ENCODE measurements at regions not wholly inside any gene's neighbourhood (a gene's known extent, or its start where the extent isn't known, plus 50 kb on each side); places are given as distances from the start of the nearest gene placed in this dataset.

DNA sequence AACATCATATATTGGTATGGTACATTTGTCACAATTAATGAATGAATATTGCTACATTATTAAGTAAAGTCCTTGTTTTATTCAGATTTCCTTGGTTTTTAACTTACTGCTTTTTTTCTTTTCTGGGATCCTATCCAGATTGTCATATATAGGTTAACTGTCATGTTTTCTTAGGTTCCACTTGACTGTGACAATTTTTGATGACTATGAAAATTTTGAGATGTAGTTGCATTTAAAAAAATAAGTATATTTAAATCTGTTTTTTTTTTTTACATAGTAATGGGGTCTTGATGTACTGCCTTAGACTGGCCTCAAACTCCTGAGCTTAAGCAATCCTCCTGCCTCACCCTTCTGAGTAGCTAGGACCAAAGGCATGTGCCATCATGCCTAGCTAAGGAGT is 76.8 kb downstream of the ATP6V1G3 start:
- DNase-seq (ENCODE audit: low spot score) = no peak
- TF ChIP-seq, protein P1, sequence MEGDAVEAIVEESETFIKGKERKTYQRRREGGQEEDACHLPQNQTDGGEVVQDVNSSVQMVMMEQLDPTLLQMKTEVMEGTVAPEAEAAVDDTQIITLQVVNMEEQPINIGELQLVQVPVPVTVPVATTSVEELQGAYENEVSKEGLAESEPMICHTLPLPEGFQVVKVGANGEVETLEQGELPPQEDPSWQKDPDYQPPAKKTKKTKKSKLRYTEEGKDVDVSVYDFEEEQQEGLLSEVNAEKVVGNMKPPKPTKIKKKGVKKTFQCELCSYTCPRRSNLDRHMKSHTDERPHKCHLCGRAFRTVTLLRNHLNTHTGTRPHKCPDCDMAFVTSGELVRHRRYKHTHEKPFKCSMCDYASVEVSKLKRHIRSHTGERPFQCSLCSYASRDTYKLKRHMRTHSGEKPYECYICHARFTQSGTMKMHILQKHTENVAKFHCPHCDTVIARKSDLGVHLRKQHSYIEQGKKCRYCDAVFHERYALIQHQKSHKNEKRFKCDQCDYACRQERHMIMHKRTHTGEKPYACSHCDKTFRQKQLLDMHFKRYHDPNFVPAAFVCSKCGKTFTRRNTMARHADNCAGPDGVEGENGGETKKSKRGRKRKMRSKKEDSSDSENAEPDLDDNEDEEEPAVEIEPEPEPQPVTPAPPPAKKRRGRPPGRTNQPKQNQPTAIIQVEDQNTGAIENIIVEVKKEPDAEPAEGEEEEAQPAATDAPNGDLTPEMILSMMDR (IDR thresholded peaks at IDR 0.05) = no peak
- no peaks in the 10 kb centered on the region for H3K36me3 ChIP-seq
- H3K4me3 ChIP-seq = no peak overlapping the region
- H3K4me1 ChIP-seq (ENCODE audit: control insufficient read depth in 1 of 2, low read depth in 2 of 2) = no peaks in the 10 kb centered on the region
- no peak for ATAC-seq (ENCODE audit: insufficient number of reproducible peaks, low FRiP score, low read depth)
- H3K9me3 ChIP-seq = no peaks in the 10 kb centered on the region
- no peak overlapping the region for H3K27ac ChIP-seq
- H3K27me3 ChIP-seq (replicated peaks; ENCODE audit: insufficient read depth) = no peaks in the 10 kb centered on the region

DNA sequence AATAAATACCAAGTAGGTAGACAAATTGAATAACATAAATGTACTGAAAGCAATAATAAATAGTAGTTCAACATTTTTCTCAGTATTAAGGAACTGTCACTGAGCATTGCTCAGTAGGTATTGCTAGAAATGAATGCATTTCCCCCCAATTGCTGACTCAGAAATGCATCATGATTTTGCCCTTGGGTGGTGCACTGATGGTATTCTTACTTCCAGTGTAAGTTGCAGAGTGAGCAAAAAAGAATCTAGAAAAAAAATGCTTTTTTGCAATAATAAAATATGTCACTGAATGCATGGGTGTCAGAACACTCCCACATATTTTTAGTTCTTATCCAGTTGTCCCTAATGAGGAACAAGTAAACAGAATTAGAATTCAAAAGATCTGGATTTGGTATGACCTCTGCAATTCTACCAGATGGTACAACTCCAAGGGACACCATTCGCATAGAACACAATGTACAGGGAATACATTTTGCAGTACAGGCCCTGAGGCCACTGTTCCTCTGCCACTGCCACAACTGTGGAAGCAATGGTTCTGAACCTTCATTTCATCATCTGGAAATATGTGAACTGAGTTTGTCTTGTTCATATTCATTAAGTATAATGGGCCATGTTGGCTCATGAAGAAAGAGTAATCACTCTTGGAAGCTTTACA is 78.0 kb downstream of the ATP6V1G3 start:
- TF ChIP-seq, protein P1 (IDR thresholded peaks at IDR 0.05) = no peak
- Histone ChIP-seq H3K36me3 (no peaks in the 10 kb centered on the region), H3K27ac (no peak overlapping the region), H3K9me3 (no peaks in the 10 kb centered on the region), H3K4me3 (no peak overlapping the region), H3K4me1 (ENCODE audit: control insufficient read depth in 1 of 2, low read depth in 2 of 2) (no peaks in the 10 kb centered on the region), H3K27me3 (replicated peaks; ENCODE audit: insufficient read depth) (no peaks in the 10 kb centered on the region)
- ATAC-seq (ENCODE audit: insufficient number of reproducible peaks, low FRiP score, low read depth) (no peak), DNase-seq (ENCODE audit: low spot score) (no peak)

DNA sequence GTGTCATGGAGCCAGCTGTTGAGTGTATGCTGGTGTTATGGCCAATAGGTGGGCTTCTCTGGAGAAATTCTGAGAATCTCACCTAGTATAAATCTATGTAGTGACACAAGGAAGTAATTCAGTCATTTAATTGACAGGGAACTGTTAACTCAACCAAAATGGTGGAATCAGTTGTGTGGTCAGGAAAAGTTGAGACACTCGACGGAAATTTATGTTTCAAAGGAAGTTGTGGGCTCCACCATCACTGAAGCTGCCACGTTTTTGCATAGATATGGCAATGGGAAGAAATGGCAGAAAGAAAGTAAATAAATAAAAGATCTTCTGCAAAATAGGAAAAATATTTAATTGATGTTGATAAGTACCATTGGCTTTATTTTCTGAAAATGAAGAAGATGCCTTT is 84.5 kb downstream of the ATP6V1G3 start:
- Histone ChIP-seq H3K27me3 (replicated peaks; ENCODE audit: insufficient read depth) (no peaks in the 10 kb centered on the region), H3K9me3 (no peaks in the 10 kb centered on the region), H3K4me3 (no peak overlapping the region), H3K27ac (no peak overlapping the region), H3K36me3 (no peaks in the 10 kb centered on the region), H3K4me1 (ENCODE audit: control insufficient read depth in 1 of 2, low read depth in 2 of 2) (no peaks in the 10 kb centered on the region)
- no peak for DNase-seq (ENCODE audit: low spot score)
- no peak for ATAC-seq (ENCODE audit: insufficient number of reproducible peaks, low FRiP score, low read depth)
- TF ChIP-seq, protein P1 (IDR thresholded peaks at IDR 0.05) = no peak

DNA sequence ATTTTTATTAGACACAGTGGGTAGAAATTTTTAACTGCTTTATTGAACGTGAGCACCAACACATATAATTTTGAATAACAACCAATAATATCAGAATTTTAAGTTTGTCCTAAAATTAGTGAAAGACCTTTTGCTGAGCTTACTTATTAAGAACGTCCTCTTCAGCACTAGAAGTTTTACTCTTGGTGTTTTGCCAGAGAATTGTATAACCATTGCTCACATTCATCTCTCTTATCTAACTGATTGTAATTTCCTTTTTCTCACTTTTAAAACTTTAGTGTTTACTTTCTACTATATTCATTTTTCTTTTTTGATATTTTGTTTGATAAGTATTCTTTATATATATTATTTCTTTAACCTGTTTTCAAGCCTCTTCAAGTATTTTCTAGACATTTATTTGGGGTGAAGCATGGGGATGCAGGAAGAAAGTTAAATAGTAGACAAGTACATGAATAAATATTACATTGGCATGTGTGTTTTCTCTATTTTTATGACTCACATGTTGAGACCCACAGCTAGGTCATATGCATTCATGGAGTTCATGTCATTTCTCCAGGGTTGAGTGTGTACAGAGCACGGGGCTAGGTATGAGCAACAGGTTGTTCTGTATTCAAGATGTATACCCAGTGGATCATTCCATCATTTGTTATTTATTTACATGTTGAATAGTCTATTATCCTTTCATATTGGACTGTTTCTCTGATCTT is 90.6 kb downstream of the ATP6V1G3 start:
- H3K27me3 ChIP-seq (replicated peaks; ENCODE audit: insufficient read depth) = no peaks in the 10 kb centered on the region
- TF ChIP-seq, protein P1 (IDR thresholded peaks at IDR 0.05) = no peak
- DNase-seq (ENCODE audit: low spot score) (no peak), ATAC-seq (ENCODE audit: insufficient number of reproducible peaks, low FRiP score, low read depth) (no peak)
- H3K9me3 ChIP-seq = no peaks in the 10 kb centered on the region
- H3K4me3 ChIP-seq = no peak overlapping the region
- H3K4me1 ChIP-seq (ENCODE audit: control insufficient read depth in 1 of 2, low read depth in 2 of 2) = no peaks in the 10 kb centered on the region
- no peak overlapping the region for H3K27ac ChIP-seq
- H3K36me3 ChIP-seq = no peaks in the 10 kb centered on the region

DNA sequence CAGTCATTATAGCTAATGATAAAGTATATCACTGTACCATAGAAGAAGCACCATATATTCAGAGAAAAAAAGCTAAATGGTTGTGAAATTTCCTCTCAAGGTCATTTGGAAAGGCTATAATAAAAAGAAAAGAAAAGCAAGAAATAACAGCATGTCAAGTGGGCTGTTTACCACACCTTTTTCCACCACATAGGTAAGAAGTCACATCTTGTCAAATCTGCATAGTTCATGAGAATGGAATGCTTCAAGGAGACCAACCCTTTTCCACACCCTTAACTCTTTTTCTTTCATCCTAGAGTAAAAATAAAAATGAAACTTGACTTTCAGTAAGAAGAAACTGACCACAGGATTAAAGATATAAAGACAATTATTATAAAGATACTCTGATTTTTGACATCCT is 91.2 kb downstream of the ATP6V1G3 start:
- Histone ChIP-seq H3K27ac (no peak overlapping the region), H3K9me3 (no peaks in the 10 kb centered on the region), H3K27me3 (replicated peaks; ENCODE audit: insufficient read depth) (no peaks in the 10 kb centered on the region), H3K4me3 (no peak overlapping the region), H3K36me3 (no peaks in the 10 kb centered on the region), H3K4me1 (ENCODE audit: control insufficient read depth in 1 of 2, low read depth in 2 of 2) (no peaks in the 10 kb centered on the region)
- DNase-seq (ENCODE audit: low spot score) (no peak), ATAC-seq (ENCODE audit: insufficient number of reproducible peaks, low FRiP score, low read depth) (no peak)
- TF ChIP-seq, protein P1 (IDR thresholded peaks at IDR 0.05) = no peak

Measured in thoracic aorta (tissue), 2 donors.